ENCODE measurements at regions not wholly inside any gene's neighbourhood (a gene's known extent, or its start where the extent isn't known, plus 50 kb on each side); places are given as distances from the start of the nearest gene placed in this dataset.

DNA sequence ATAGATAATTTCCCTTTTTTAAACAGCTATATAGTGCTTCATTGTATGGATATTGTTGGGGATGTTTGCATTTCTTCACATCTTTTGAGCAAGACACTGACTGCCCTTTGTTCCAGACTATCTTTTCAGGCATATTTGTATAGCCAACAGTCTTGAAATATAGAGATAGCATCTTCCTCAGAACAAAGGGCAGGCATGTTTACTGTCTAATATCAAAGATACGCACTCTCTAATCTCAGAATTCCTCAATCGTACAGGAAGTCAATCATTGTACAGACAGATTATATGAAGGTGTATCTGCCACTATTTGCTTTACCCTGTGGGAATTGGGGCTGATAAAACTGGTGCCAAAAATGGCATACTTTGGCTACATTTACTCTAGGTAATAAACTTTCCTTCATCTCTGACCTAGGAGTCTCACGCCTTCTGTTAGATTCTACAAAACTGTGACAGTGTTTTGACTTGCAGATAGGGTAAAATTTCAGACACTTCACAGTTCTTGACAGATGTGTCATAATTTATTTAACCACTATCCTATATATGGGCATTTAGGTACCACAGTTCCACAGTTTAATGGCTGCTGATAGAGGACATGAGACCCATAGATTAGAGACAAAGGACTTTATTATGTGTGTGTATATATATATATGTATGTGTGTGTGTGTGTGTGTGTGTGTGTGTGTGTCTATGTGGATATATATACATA is 321.0 kb downstream of the IGSF11 start:
- no peak overlapping the region for H3K4me3 ChIP-seq
- TF ChIP-seq, protein P1, sequence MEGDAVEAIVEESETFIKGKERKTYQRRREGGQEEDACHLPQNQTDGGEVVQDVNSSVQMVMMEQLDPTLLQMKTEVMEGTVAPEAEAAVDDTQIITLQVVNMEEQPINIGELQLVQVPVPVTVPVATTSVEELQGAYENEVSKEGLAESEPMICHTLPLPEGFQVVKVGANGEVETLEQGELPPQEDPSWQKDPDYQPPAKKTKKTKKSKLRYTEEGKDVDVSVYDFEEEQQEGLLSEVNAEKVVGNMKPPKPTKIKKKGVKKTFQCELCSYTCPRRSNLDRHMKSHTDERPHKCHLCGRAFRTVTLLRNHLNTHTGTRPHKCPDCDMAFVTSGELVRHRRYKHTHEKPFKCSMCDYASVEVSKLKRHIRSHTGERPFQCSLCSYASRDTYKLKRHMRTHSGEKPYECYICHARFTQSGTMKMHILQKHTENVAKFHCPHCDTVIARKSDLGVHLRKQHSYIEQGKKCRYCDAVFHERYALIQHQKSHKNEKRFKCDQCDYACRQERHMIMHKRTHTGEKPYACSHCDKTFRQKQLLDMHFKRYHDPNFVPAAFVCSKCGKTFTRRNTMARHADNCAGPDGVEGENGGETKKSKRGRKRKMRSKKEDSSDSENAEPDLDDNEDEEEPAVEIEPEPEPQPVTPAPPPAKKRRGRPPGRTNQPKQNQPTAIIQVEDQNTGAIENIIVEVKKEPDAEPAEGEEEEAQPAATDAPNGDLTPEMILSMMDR (IDR thresholded peaks at IDR 0.05): no peak
- H3K36me3 ChIP-seq: no peaks in the 10 kb centered on the region
- no peaks in the 10 kb centered on the region for H3K27me3 ChIP-seq (ENCODE audit: low read depth)
- H3K9me3 ChIP-seq: no peaks in the 10 kb centered on the region
- H3K4me1 ChIP-seq: no peaks in the 10 kb centered on the region
- H3K27ac ChIP-seq: no peak overlapping the region
- ATAC-seq (no peak), DNase-seq (no peak)
- intact Hi-C loops (cut with DNase I): no loop called here

DNA sequence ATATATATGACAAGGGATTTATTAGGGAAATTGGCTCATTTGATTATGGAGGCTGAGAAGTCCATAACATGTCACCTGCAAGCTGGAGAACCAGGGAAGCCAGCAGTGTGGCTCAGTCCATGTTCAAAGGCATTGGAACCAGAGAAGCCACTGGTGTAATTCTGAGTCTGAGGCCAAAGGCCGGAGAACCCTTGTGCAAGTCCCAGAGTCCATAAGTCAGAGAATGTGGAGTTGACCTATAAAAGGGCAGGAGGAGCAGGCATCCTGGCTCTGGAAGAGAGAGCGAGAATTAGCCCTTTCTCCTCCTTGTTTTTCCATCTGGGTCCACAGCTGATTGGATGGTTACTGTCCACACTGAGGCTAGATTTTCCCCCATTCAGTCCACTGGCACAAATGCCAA is 319.8 kb downstream of the IGSF11 start:
- no peaks in the 10 kb centered on the region for H3K36me3 ChIP-seq
- H3K4me3 ChIP-seq: no peak overlapping the region
- no peaks in the 10 kb centered on the region for H3K27me3 ChIP-seq (ENCODE audit: low read depth)
- intact Hi-C loops (cut with DNase I): no loop called here
- TF ChIP-seq, protein P1 (IDR thresholded peaks at IDR 0.05): no peak
- H3K9me3 ChIP-seq: no peaks in the 10 kb centered on the region
- no peak overlapping the region for H3K27ac ChIP-seq
- ATAC-seq (no peak), DNase-seq (no peak)
- H3K4me1 ChIP-seq: no peaks in the 10 kb centered on the region

DNA sequence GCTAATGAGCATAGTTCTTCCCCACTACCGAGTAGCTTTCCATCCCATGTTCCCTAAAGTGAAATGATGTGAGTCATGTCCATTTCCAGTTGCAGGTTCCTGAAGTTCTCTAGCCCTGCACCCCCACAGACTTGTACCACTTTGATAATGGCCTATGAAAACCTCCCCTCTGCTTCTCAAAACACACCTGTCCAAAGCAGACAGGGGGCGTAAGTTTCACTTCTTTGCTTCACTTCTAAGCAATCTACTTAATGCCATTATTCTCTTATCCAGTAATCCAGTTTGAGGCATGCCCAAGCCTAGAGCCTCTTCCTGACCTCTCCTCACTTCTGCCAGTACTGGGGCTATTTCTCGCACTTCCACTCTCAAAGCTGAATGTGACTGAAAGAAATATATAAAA is 305.1 kb downstream of the IGSF11 start:
- Histone ChIP-seq H3K4me3 (no peak overlapping the region), H3K27ac (no peak overlapping the region), H3K9me3 (no peaks in the 10 kb centered on the region), H3K4me1 (no peaks in the 10 kb centered on the region), H3K36me3 (no peaks in the 10 kb centered on the region), H3K27me3 (ENCODE audit: low read depth) (no peaks in the 10 kb centered on the region)
- no peak for ATAC-seq
- DNase-seq: no peak
- intact Hi-C loops (cut with DNase I): no loop called here
- TF ChIP-seq, protein P1 (IDR thresholded peaks at IDR 0.05): no peak

DNA sequence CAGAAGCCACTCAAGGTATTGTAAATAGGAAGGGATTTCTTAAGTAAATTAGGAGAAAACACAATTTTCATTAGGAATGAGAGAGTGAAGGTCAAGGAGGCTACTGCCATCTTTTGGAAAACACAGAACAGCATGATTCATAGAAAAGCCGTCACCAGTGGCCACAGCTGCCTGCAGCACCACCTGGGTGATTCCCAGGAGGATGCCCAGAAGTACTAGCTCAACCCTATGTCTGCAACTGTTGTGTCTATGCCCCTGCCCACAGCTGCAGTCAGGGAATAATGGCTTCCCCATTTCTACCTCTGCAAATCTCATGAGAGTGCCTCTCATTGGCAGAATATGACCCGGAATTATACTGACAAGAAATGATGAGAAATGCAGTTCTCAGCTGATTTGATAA is 300.0 kb downstream of the IGSF11 start:
- no peaks in the 10 kb centered on the region for H3K9me3 ChIP-seq
- TF ChIP-seq, protein P1 (IDR thresholded peaks at IDR 0.05): no peak
- H3K27ac ChIP-seq: no peak overlapping the region
- intact Hi-C loops (cut with DNase I): no loop called here
- ATAC-seq (no peak), DNase-seq (no peak)
- no peaks in the 10 kb centered on the region for H3K36me3 ChIP-seq
- no peaks in the 10 kb centered on the region for H3K4me1 ChIP-seq
- no peak overlapping the region for H3K4me3 ChIP-seq
- H3K27me3 ChIP-seq (ENCODE audit: low read depth): no peaks in the 10 kb centered on the region

DNA sequence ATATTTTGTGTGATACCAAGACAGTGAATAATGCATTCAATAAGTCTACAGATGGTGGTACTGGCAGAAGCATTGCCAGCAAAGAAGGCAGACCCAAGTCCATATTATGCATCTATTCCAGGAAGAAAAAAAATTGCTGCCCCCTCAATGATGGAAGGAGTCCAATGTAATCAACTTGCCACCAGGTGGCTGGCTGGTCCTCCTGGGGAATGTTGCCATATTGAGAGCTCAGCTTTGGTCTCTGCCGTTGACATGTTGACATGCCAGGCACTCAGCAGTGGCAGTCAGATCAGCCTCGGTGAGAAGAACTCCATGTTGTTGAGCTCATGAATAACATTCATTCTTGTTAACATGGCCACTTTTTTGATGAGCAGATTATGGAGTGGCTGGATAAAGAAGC is 298.5 kb downstream of the IGSF11 start:
- H3K27ac ChIP-seq: no peak overlapping the region
- no peak overlapping the region for H3K4me3 ChIP-seq
- ATAC-seq (no peak), DNase-seq (no peak)
- intact Hi-C loops (cut with DNase I): no loop called here
- no peaks in the 10 kb centered on the region for H3K27me3 ChIP-seq (ENCODE audit: low read depth)
- TF ChIP-seq, protein P1 (IDR thresholded peaks at IDR 0.05): no peak
- no peaks in the 10 kb centered on the region for H3K36me3 ChIP-seq
- no peaks in the 10 kb centered on the region for H3K9me3 ChIP-seq
- no peaks in the 10 kb centered on the region for H3K4me1 ChIP-seq

Measured in lower lobe of right lung (tissue), 2 donors.